Endometrium (tissue), 2 donors: ENCODE measurements at regions not wholly inside any gene's neighbourhood (a gene's known extent, or its start where the extent isn't known, plus 50 kb on each side); places are given as distances from the start of the nearest gene placed in this dataset.
"Not testable (repeated sequence)": the region's sequence is repeated elsewhere in the genome, so short reads cannot be mapped to it uniquely, and the experiment has no call there.

ENCODE experiments used
- FAIRE-seq: peaks from 2 replicates; lab custom pipeline; 2012; peaks lifted over from hg19 to GRCh38; lab: Jason Lieb, UNC
- donor health status: control.
- donor health status: control.

DNA sequence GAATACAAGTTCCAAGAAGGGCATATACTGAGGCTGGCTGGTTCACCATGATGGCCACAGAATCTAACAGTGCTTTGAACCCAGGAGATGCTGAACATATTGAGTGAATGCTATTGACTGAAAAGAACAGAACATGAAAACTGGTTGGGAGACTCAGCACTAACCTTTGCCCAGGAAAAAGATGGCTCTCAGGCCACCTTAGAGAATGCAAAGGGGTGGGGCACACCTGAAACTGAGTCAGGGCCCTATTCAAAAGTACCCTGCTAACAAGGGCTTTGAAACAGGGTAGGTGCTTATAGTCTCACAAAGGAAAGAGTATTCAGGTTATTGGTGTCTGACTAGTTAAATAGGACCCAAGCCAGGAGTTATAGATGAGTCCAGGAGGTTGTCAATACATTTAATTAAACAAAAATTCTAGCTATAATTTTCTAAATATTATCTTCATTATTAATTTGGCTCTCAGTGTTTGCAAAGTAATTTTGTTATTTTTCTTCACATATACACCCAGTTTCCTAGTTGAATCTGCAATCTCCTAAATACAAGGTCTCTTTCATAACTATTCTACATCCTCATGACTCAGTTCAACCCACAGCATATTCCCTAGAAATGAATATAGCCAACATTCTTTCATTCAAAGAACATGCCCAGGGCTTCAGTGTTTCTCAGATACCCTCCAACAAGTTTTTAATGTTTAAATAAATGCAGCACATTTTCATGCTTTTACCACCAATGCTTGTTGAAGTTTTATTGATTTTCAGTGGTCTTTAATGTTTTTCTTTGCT is 144.2 kb upstream of the RAPGEF2 start:
- no peak for FAIRE-seq

DNA sequence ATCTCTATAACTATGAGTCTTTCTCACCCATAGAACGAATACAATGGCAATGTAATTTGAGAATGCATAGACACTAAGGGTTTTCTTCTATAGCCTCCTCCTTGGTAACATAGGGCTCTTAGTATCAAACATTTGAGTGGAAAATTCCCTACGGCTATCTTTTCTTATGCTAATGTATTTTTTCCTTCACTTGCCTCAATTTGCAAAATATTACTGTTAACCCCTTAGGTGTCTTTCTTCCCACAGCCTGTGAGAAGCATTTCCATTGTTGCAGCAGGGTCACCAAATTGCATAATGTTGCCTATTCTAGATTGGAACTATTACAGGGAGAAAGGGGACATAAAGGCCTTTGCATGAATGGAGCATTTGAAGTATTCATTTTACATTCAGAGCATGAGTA is 140.5 kb upstream of the RAPGEF2 start:
- FAIRE-seq, result no peak

DNA sequence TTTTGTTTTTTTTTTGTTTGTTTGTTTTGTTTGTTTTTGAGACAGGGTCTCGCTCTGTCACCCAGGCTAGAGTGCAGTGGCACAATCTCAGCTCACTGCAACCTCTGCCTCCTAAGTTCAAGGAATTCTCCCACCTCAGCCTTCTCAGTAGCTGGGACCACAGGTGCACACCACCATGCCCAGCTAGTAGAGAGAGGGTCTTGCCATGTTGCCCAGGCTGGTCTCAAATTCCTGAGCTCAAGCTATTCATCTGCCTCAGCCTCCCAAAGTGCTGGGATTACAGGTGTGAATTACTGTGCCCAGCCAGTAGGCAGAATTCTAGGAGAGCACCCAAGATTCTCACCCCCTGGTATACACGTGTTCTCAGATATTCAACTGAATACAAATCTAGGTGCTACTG is 139.6 kb upstream of the RAPGEF2 start:
- not testable (repeated sequence) for FAIRE-seq

DNA sequence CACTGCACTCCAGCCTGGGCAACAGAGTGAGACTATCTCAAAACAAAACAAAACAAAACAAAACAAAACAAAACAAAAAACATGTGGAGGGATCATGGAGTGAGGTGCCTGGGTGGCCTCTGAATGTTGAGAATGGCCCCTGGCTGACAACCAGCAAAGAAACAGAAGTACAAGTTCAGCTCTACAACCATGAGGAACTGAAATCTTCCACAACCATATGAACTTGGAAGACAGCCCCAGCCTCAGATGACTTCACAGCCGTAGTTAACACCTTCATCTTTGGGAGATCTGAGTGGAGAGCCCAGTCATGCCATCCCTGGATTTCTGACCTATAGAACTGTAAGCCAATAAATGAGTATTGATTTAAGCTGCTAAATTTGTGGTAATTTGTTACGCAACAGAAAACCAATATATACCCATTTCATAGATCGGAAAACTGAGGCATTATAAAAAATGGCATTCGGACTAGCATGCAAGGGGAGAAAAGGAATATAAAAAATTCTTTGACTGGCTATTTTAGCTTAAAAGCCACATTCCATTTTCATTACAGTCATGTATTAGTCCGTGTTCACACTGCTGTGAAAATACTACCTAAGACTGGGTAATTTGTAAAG is 138.7 kb upstream of the RAPGEF2 start:
- FAIRE-seq, result no peak

DNA sequence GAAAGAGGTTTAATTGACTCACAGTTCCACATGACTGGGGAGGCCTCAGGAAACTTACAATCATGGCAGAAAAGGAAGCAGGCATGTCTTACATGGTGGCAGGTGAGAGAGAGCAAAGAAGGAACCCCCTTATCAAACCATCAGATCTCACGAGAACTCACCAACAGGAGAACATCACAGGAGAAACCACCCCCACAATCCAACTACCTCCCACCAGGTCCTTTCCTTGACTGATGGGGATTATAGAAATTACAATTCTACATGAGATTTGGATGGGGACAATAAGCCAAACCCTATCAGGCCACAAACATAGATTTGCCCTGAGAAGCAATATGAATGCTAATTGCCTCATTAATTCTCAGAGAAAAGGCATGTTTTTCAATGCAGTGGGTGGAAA is 138.2 kb upstream of the RAPGEF2 start:
- FAIRE-seq, result no peak

DNA sequence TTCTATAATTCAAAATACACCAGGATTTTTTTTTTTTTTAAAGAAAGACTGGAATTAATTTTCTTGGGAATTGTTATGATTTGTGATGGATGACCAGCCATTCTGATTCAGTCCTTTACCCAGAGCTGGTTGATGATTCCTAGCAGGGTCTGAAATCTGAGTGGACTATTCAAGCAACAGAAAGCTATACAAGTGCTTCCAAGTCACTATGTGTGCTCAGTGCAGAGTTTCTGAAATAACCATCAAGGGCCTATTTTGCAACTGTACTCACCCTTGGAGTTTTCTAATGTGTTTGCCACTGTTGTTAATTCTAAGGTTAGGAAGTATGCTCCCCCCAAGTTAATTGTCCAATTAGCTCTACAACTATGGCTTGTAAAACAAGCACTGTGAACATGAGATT is 137.7 kb upstream of the RAPGEF2 start:
- FAIRE-seq, result no peak

DNA sequence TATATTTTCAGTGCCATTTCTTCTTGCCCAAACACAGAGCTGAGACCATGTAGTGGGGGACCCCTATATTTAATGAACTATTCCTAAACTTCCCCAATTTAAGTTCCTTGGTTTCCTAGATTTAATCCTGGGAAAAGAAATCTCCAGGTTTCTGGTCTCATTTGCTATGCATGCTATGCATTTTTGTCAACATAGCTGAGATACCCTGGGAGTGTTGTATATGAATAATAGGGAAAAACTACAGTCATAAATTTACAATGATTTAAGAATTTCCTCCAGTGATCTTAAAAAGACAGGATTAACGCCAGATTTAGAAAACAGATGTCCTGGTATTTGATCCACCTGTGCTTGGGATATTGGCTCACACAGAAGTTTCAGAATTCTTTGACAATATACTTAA is 136.8 kb upstream of the RAPGEF2 start:
- no peak for FAIRE-seq

DNA sequence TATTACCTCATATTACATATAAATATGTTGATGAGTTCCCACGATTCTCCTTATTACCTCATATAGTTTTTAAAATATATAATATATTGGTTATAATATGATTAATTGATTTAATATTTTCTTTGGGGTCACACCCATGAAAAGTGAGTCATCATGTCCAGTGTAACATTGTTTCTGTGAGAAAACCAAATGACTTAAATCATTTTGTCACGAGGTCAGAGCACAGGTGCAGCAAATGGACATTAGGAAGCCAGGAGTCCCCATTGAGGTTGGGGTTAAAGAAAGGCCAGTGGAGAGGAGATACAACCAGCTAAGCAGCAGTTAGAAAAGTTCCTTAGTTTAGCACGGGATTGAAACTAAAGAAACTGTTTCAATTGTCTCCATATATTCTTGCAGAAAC is 133.9 kb upstream of the RAPGEF2 start:
- FAIRE-seq, result no peak

DNA sequence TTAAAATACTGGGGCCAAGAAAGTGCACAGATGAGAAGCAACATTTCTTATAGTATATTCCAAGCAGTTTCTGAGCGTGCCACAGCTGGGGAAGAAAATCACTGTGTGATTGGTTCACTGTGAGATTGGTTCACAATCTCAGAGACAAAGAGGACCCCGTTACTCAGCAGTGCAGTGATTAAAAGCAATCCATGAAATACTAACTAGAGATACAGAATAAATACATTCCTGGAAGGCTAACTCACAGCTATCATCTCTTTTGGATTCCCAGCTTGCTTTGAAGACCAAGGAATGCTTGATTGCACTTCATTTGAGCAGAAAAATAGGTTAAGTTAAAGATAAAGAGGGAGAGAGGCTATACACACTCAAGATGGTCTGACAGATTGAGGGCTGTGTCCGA is 132.1 kb upstream of the RAPGEF2 start:
- no peak for FAIRE-seq

DNA sequence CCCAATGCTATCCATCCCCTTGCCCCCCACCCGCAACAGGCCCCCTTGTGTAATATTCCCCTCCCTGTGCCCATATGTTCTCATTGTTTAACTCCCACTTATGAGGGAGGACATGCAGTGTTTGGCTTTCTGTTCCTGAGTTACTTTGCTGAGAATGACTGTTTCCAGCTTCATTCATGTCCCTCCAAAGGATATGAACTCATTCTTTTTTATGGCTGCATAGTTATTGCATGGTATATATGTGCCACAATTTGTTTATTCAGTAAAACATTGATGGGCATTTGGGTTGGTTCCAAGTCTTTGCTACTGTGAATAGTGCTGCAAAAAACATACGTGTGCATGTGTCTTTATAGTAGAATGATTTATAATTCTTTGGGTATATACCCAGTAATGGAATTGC is 128.4 kb upstream of the RAPGEF2 start:
- FAIRE-seq, result not testable (repeated sequence)

DNA sequence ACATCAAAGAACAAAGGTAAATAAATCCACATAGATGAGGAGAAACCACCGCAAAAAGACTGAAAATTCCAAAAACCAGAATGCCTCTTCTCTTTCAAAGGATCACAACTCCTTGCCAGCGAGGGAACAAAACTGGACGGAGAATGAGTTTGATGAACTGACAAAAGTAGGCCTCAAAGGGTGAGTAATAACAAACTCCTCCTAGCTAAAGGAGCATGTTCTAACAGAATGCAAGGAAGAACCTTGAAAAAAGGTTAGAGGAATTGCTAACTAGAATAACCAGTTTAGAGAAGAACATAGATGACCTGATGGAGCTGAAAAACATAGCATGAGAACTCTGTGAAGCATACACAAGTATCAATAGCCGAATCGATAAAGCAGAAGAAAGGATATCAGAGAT is 122.2 kb upstream of the RAPGEF2 start:
- FAIRE-seq, result not testable (repeated sequence)

DNA sequence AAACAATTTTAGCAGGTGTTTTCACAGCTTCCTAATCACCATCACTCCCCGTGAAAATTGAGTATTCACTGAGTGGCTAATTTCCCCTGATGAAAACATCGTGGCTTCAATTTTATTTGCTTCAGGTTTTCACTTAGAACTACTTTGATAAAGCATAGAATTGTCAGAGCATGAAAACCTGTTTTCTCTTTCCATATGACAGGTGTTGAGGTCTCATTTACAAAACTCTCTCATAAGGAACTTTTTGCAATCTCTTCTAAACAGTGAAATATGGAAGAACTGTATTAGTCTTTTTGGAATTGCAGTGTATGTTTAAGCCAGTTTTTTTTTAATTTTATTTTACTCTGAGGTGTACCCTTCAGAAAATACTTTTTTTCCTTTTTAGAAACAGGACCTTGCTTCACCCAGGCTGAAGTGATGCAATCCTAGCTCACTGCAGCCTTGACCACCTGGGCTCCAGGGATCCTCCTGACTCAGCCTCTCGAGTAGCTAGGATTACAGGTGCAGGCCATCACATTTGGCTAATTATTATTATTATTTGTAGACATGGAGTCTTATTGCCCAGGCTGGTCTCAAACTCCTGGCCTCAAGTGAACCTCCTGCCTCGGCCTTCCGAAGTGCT is 111.2 kb upstream of the RAPGEF2 start:
- no peak for FAIRE-seq

DNA sequence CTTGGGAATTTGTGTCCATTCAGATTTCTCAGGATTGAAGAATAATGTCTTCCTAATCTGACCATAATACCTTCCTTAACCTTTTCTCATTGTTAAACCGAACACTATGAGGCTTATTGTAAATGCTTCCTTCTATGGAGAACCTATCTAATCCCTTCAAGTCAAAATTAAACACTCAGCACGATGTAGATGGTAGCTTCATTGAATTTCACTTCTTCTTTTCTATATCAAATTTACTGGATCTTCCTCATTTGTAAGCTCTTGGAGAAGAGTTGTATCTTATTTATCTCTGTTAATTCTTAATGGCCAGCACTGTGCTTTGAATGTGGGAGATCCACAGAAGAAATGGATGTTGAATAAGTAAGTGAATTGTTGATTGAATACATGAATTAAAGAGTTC is 109.0 kb upstream of the RAPGEF2 start:
- no peak for FAIRE-seq

DNA sequence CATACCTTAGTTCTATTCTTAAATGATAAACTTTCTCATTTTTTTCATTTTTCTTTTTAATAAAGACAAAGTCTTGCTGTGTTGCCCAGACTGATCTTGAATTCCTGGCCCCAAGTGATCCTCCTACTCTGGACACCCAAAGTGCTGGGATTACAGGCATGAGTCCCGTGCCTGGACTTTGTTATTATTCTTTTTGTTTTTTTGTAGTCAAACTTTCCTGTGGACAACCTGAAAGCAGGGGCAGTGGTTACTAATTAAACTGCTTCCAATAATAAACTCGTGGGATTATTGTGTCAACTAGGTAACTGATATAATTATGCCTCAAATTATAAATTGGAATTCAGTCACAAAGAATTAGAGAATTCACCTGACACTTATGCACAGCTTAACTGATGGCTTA is 107.8 kb upstream of the RAPGEF2 start:
- FAIRE-seq, result no peak

DNA sequence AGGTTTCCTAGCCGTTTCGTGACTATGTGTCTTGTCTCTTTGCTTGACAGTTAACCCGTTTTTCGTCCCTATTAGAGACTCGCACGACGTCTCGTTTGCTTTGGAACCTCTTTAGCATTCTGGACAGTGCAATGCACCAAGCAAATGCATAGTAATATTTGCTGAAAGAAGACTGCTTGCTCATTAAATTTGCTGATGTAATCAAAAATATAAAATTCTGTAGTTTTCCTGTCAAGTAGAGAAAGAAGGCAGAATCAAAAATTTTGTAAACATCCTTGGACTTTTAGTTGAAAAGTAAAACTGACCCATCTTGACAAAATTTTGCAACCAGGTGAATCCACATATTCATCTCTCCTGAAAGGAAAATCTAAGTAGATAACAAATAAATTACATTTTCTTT is 106.9 kb upstream of the RAPGEF2 start:
- no peak for FAIRE-seq

DNA sequence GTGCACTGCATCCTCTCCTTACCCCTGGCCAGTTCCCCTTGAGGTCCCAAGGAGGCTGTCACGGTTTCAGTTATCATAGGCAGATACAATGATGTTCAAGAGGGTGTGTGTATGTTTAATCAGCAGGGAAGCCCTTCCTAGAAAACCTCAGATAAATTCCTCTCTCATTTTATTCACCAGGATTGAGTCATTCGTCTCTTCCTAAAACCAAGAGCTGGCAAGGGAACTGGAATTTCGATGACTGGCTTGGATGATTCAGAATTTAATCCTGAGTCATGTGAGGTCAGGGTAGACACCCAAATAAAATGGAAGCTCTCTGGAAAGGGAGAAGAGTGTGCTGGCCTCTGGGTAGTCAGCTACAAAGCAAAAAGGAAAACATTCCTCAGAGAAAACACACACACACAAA is 106.2 kb upstream of the RAPGEF2 start:
- FAIRE-seq, result no peak

DNA sequence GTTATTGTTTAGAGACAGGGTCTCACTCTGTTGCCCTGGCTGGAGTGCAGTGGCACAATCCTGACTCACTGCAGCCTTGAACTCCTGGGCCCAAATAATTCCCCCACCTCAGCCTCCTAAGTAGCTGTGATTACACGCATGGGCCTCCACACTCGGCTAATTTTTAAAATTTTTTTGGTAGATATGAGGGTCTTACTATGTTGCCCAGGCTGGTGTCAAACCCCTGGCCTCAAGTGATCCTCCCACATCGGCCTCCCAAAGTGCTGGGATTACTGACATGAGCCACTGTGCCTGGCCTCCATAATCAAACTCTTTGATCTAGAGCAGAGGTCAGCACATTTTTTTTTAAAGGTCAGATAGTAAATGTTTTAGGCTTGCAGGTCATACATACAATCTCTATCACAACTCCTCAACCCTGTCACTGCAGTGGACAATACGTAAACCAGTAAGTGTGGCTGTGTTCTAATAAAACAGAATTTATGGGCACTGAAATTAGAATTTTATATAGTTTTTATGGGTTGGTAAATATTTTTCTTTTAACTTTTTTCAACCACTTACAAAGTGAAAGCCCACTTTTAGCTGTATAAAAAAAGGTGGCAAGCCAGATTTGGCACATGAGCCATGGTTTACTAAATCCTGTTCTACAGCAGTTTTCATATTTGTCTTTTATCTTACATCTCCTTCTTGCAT is 105.1 kb upstream of the RAPGEF2 start:
- FAIRE-seq, result no peak

DNA sequence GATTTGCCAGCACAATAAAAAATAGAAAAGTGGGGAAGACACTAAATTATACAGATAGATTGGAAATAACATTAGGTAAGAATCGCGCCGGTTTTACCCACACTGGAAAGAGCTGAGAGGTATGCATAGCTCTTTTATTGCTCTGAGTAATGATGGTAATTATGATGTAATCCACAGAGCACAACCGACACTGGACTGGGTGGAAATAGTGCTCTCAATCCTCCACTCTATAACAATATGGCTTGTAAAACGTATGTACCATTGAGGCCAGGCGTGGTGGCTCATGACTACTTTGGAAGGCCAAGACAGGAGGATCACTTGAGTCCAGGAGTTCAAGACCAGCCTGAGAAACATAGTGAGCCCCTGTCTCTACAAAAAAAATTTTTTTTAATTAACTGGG is 104.3 kb upstream of the RAPGEF2 start:
- FAIRE-seq, result no peak

DNA sequence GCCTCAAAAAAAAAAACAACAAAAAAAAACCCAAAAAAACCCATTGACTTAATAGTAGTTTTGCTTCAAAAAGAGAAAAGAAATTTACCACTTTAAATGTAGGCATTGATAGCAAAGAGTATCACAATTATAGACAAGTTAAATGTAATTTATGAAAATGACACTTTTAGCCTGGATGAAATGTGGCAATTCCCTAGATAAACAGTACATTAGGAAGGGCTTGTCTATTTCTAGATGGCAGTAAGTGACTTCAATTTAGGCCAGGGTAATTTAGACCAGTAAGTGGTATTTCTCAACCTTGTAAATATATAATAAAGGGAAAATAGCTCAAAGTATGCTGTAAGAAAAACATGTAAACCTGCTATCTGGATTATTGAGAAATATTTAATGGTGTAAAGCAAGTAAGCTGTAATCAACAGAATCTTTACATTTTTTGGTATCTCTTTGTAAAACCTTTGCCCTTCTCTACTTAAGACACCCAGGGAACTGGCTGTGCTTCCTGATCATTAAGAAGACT is 103.7 kb upstream of the RAPGEF2 start:
- no peak for FAIRE-seq

DNA sequence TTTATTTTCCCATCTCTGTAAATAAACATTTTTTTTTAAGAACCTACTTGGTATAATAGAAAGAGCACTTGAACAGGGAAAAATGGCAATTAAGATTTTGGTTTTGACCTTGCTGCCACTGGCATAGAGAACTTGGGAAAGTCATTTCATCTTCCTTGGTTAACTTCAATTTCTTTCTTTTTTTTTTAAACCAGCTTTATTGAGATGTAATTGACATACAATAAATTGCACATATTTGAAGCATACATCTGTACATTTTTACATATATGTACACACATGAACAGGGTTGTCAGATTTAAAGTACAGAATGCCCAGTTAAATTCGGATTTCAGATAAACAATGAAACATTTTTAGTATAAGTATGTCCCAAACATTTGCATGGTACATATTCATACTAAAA is 103.0 kb upstream of the RAPGEF2 start:
- no peak for FAIRE-seq

DNA sequence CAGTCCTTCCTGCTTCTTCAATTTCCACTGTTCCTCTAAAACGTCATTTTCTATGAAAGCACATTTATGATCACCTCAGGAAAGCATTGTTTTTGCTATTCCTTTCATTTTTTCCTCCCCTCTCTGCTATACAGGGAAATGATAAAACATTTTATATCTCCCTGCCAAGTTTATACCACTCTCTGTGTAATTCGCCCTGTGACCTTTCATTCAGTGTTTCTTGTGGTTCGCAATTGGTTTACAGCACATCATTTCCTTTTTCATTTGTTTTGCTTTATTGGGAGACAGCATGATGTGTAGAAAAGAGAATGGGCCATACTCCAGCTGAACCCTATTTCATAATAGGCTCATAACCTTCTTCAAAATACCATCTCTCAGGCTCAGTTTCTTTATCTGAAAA is 99.9 kb upstream of the RAPGEF2 start:
- no peak for FAIRE-seq

DNA sequence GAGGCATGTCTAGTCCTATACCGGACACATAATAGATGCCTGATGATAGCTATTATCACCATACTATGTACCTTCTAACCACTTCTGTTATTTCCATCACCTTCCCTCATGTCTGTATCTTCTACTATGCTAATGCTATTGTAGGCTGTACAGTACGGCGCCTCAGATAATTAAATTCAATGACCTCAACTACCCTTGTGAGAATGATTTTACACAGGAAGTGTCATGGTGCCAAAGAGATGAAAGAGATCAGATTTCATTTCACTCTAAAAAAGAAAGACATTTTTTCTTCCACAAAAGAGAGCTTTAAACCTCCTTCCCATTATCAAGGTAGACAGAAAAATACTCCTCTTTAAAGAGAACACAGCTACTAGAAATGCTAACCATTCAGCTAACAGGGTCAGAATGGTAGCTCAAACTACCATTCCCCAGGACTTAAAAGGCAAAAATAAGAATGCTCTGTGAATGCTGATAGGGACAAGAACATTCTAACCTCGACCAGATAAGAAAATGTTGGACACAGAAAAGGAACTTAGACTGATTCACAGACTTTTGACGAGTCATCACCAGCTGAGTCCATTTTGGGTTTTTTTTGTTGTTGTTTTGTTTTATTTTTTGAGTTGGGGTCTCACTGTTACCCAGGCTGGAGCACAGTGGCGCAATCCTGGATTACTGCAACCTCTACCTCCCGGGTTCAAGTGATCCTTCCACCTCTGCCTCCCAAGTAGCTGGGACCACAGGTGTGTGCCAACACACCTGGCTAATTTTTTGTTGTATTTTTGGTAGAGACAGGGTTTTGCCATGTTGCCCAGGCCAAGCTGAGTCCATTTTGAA is 99.2 kb upstream of the RAPGEF2 start:
- FAIRE-seq, result no peak
